ENCODE measurements at regions not wholly inside any gene's neighbourhood (a gene's known extent, or its start where the extent isn't known, plus 50 kb on each side); places are given as distances from the start of the nearest gene placed in this dataset.

DNA sequence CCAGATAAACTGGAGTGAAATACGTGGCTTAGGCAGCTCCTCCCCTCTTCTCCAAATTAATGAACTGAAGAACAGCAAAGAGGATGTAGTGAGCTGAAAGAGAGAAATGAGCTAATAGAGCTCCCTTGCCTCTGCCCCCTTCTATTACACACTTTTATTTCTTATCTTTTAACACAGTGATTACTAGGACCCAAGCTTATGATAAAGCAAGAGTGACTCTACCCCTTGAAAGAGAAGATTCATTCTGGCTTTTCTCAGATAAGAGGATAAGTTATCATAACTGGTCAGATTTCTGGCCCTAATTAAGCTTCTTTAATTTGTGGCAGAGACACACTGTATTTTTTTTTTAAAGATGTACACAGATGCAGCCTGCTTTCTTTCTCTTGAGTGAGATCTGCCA is 102.2 kb downstream of the MSTN start:
- Histone ChIP-seq H3K4me1 (ENCODE audit: insufficient read depth, low read length) (no peaks in the 10 kb centered on the region), H3K4me3 (ENCODE audit: low read length) (no peak overlapping the region)
- POLR2A ChIA-PET = no interaction called here

GRCh38 chr2:189959450-189959849 is 103.1 kb downstream of the MSTN start:
- DNase-seq (no peak), ATAC-seq (ENCODE audit: poor library complexity) (no peak)
- Histone ChIP-seq H3K27ac (ENCODE audit: low read depth in 1 of 2, low read length in 2 of 2) (no peak overlapping the region), H3K9me3 (ENCODE audit: control insufficient read depth in 1 of 2, insufficient read depth in 1 of 2, low read length in 2 of 2) (peaks cover 0 to 3% of the 10 kb centered on the region in 2 experiments), H3K27me3 (ENCODE audit: control insufficient read depth in 1 of 2, insufficient read depth in 2 of 2, low read length in 2 of 2) (peaks cover 0 to 4% of the 10 kb centered on the region in 2 experiments), H3K4me1 (ENCODE audit: insufficient read depth, low read length) (no peaks in the 10 kb centered on the region), H3K4me3 (ENCODE audit: low read length) (no peak overlapping the region), H3K36me3 (ENCODE audit: insufficient read depth, low read length) (no peaks in the 10 kb centered on the region)
- POLR2A ChIA-PET = no interaction called here
- Mint-ChIP-seq H3K27me3 (no peaks in the 10 kb centered on the region), H3K4me3 (no peak overlapping the region), H3K4me1 (ENCODE audit: low read depth) (no peaks in the 10 kb centered on the region), H3K27ac (no peak overlapping the region), H3K9me3 (no peaks in the 10 kb centered on the region), H3K36me3 (ENCODE audit: low read depth) (no peaks in the 10 kb centered on the region)
- no peak for TF ChIP-seq CTCF (IDR thresholded peaks at IDR 0.05)
- intact Hi-C loops (cut with DNase I, micrococcal nuclease) = no loop called here
- CTCF ChIA-PET = no interaction called here

More for the DNA sequence above, 102.2 kb downstream of the MSTN start:
- no peak for TF ChIP-seq CTCF (IDR thresholded peaks at IDR 0.05)
- Mint-ChIP-seq H3K9me3 (no peaks in the 10 kb centered on the region), H3K4me3 (no peak overlapping the region), H3K27me3 (no peaks in the 10 kb centered on the region), H3K27ac (no peak overlapping the region), H3K36me3 (ENCODE audit: low read depth) (no peaks in the 10 kb centered on the region), H3K4me1 (ENCODE audit: low read depth) (no peaks in the 10 kb centered on the region)
- DNase-seq (no peak), ATAC-seq (ENCODE audit: poor library complexity) (no peak)
- Histone ChIP-seq H3K27me3 (ENCODE audit: control insufficient read depth in 1 of 2, insufficient read depth in 2 of 2, low read length in 2 of 2) (peaks cover 0 to 4% of the 10 kb centered on the region in 2 experiments), H3K27ac (ENCODE audit: low read depth in 1 of 2, low read length in 2 of 2) (no peak overlapping the region), H3K36me3 (ENCODE audit: insufficient read depth, low read length) (no peaks in the 10 kb centered on the region), H3K9me3 (ENCODE audit: control insufficient read depth in 1 of 2, insufficient read depth in 1 of 2, low read length in 2 of 2) (peaks cover 0 to 3% of the 10 kb centered on the region in 2 experiments)
- intact Hi-C loops (cut with DNase I, micrococcal nuclease) = no loop called here
- CTCF ChIA-PET = no interaction called here

DNA sequence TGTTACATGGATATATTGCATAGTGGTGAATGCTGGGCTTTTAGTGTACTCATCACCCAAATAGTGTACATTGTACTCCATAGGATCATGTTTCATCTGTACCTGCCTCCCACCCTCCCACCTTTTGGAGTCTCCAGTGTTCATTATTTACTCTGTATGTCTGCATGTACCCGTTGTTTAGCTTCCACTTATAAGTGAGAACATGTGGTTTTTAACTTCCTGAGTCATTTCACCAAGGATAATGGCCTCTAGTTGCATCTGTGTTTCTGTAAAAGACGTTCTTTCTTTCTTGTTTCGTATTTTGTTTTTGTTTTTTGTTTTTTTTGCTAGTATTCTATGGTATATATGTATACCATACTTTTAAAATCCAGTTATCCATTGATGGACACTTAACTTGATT is 107.5 kb downstream of the MSTN start:
- Histone ChIP-seq H3K27ac (ENCODE audit: low read depth in 1 of 2, low read length in 2 of 2) (no peak overlapping the region), H3K36me3 (ENCODE audit: insufficient read depth, low read length) (no peaks in the 10 kb centered on the region), H3K9me3 (ENCODE audit: control insufficient read depth in 1 of 2, insufficient read depth in 1 of 2, low read length in 2 of 2) (no peaks in the 10 kb centered on the region), H3K27me3 (ENCODE audit: control insufficient read depth in 1 of 2, insufficient read depth in 2 of 2, low read length in 2 of 2) (peaks cover 0 to 4% of the 10 kb centered on the region in 2 experiments), H3K4me1 (ENCODE audit: insufficient read depth, low read length) (no peaks in the 10 kb centered on the region), H3K4me3 (ENCODE audit: low read length) (no peak overlapping the region)
- Mint-ChIP-seq H3K9me3 (no peaks in the 10 kb centered on the region), H3K27me3 (peaks cover 5% of the 10 kb centered on the region), H3K4me3 (no peak overlapping the region), H3K4me1 (ENCODE audit: low read depth) (no peaks in the 10 kb centered on the region), H3K36me3 (ENCODE audit: low read depth) (no peaks in the 10 kb centered on the region), H3K27ac (no peak overlapping the region)
- intact Hi-C loops (cut with DNase I, micrococcal nuclease) = no loop called here
- ChIA-PET POLR2A (no interaction called here), CTCF (interaction anchor here (1.6 kb wide), 1 partner anchor 11 kb away, joined by 3 read pairs; no protein-coding TSS in a partner anchor)
- no peak for ATAC-seq (ENCODE audit: poor library complexity)
- no peak for DNase-seq
- TF ChIP-seq CTCF (IDR thresholded peaks at IDR 0.05) = no peak

Data from CD4-positive, alpha-beta T cell (primary cell).